Stimulated activated CD4-positive, alpha-beta T cell treated with anti-CD3 and anti-CD28 coated beads, Interleukin-15, amount 100 ng/mL, for 1 hour (primary cell): ENCODE measurements at regions not wholly inside any gene's neighbourhood (a gene's known extent, or its start where the extent isn't known, plus 50 kb on each side); places are given as distances from the start of the nearest gene placed in this dataset.

Experiments used
- DNase-seq, 2 donors: peaks; one replicate each; pipeline ENCODE4 v3.0.0-alpha.2; 2020; ENCODE audit warnings: low read depth in 1 of 2, low spot score in 1 of 2

DNA sequence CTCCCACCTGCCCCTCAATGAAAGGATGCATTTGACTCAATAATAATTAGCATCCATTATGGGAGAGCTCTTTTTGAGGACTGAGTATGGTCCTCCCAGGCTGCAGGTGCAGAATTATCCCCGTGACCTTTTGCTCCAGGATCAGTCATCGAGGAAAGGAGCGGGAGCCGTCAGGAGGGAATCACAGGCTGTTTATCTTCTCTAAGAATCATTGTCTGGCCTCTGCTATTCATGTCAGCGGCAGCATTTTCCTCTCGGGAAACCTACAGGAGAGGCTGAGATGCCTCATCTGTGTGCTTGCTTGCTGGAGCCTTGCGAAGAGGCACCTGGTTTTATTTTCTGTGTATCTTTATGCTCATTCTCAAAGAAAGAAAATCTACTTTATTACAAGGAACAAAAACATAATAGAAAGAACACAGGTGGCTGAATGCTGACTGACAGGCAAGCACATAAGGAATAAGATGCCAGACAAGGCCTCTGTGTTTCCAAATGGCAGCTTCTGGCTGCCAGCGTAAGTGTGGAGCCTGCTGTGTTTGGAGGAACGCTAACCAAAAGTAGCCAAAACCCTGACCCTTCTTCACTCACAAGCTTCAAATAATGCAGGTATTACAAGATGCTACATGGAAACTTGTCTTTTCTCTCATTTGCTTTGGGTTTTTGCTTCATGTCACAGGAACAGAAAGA is 539.1 kb upstream of the MARCKS start:
- no peak for DNase-seq

DNA sequence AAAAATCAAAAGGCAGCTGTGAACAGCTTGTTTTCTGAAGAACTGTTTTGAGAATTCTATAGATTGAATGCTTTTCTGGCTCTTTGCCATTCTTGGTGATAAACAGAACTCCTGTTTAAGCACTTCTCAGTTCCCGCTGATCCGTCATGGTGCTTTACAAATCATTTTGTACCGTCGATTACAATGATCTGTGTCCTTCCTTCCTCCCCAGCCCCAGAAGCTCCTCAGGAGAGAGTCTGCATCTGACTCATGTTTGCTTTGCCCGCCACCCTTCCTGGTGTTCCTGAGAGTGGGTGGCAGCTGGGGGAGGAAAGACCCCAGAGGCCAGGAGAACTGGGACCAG is 538.6 kb upstream of the MARCKS start:
- no peak for DNase-seq

DNA sequence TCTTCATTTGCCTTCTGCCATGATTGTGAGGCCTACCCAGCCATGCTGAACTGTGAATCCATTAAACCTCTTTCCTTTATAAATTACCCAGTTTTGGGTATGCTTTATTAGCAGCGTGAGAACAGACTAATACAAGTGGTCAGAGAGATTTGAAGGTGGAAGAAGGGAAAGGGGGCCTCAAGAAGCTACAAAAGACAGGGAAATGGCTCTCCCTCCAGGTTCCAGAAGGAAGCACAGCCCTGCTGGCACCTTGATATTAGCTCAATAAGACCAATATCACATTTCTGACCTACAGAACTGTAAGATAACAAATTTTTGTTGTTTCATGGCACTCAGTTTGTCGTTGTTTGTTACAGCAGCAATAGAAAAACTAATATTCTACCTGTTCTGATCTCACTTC is 536.5 kb upstream of the MARCKS start:
- no peak for DNase-seq

DNA sequence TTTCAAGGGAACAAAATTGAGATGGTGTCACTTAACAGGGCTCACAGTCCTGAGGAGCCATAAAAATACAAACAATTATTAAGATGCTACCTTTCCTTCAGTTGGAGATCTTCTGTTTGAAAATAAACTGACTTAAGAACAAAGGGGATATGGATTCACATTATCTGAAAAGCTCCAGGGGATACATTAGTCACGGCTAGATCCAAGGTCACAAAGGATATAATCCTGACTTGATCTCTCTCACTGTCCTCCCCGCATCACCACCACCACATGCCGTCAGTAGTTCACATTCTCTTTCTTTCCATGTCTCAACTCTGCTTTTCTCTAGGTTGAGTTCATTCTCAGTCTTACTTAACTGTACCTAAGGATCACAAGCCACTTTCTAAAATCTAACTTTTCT is 530.4 kb upstream of the MARCKS start:
- DNase-seq, result no peak

DNA sequence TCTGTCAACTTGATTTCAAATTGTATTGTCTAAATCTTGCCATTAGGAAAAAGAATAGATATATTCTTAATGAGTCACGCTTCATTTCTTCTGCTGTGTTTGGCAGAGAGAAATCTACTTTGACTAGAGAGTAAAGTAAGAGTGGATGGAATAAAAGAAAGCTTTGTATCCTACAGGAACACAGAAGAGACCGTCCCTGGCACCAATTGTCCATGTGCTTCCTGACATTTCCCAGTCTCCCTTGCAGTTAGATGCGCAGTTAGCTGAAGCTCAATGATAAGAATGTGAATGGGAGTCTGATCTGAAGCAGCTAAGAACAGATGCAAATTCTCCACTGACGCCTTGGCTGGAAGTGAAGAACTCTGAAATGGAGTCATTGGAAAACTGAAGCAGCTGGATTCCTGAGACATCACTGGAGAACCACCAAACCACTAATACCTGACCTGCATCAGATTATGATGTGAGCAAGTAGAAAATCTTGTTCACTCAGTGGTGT is 528.2 kb upstream of the MARCKS start:
- DNase-seq, result no peak

DNA sequence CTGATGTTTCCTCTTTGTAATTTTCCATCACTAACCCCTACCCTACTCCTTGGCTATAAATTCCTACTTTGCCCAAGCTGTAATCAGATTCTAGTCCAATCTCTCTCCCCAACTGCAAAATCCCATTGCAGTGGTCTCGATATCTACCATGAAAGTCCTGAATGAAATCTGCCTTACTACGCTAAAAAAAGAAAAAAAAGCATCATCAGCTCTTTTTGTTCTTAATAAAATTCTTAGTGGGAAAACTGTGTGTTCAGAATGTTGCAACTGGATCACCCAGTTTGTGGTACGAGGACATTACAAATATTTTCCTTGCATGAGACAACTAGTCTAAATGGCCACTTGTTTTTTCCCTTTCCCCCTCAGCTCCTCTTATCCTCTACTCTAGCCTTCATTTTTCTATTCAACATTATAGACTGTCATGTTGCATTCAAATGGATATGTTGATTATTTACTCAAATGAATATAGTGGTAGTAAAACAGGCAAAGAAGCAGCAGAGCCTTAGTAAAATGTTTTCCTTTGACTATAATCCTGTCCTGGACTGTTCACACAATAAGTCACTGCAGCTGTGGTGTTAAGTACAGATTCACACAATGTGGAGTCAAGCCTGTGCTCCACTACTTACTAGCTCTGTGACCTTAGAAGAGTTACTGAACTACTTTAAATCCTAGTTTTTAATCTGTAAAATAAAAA is 527.1 kb upstream of the MARCKS start:
- DNase-seq, result no peak

DNA sequence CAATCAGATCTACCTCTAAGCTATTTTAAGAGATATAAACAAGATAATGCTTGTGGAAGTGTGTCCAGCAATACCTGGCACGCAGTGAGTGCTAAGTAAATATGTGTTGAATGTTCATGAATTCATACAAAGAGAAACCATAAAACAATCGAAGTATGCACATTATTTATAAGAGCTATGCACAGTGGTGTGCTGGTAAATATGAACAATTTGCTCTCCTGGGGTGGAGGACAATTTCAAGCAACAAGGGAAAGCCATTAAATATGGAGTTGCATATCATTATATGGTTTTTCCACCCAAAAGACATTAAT is 526.6 kb upstream of the MARCKS start:
- no peak for DNase-seq

DNA sequence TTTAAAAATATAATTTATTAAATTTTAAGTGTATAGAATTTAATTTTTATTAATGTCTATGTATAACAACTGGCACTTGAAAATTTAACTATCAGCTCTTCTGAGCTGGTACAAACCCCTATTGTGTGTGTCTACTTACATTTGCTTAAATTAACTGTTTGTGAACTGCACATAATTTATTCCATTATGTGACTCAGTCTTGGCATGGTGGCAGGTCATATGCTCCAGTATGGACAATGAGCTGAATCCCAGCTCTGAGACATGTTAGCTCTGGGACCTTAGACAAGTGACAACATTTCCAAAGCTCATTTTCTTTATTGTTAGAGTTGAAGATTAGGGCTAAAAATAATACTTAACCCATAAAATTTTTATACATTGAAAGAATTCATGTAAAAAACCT is 526.1 kb upstream of the MARCKS start:
- no peak for DNase-seq

DNA sequence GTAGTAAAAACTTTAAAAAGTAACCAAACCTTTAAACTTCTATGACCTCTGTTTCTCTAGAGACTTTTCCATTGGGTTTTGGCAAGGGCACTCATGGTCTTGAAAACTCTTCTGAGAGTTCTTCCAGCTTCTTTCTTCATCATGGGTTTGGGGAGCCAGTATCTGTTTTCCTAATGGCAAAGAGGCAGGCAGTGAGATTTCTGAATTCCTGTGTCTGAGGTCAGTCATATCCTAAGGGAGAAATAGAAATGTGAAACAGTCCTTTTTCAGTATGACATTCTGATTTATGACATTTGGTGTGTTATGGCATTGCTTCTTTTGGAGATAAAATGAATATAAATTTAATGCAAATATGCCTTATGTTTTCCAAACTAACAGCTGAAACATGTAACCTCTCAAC is 518.5 kb upstream of the MARCKS start:
- DNase-seq, result no peak

DNA sequence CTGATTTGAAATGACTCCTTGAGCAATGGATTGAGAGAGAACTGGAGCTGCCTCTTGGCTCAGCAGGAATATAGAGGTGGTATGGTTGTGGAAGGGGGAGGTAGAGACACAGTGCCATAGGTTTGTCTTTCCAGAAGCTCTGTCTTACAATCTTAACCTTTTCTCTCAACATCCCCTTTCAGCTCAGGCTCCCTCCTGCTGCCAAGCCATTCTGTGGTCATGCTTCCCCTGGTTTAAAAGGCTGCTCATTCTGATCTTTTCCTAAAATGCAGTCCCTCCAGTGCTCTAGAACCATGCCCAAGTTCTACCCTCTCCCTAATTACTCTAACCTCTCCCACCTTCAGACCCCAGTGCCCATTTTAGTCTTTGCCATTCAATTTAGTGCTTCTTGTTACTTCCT is 517.9 kb upstream of the MARCKS start:
- no peak for DNase-seq

DNA sequence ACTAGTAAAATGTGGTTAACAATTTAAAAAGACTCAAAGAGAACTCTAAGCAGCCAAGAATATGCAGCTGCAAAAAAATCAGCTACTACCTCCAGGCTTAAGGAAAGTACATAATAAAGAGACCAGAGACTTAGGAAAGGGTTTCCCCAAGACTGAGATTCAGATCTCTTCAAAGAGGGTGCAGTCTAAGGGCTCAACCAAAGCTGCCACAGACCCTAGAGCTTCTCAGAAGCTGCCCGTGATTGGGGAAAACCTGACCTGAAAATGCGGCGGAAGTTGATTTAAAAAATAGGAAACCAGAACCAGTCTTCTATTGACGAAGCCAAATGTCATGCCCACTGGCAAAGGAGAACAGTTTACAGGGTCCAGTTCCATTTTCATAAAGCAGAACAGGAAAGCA is 516.8 kb upstream of the MARCKS start:
- DNase-seq, result no peak

DNA sequence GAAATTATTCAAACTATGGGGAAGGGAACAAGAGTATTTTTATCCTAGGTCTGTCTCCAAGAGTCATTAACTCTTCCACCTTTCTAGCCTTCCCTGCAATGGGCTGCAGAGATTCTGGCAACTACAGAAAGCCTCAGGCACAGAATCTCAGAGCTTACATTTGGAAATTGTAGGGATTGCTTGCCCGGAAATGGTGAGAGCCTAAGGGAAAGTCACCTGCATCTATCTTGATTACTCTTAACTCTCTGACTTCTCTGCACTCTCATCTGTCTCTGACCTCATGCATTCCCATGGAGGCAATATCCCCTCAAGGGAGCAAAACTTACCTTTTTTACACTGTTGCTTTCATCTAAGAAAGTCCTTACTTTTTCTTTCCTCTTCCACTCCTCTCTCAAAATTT is 513.2 kb upstream of the MARCKS start:
- no peak for DNase-seq

DNA sequence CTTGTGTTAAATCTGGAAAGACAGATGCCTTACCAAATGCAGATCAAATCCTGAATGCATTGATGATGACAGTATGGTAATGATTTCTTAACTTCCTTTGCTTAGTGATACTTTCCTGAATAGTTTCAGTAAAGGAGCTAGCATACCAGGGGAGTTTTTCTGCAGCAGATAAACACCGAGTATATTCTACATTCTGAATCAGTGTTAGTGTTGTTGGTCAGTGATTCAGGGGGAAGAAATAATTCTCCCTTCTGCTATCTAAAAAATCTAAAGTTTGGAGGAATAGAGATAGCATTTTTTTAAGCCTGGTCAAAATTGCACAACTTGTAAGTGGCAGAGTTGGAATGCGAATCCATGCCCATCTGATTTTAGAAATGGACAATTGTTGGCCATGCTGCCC is 512.2 kb upstream of the MARCKS start:
- no peak for DNase-seq

DNA sequence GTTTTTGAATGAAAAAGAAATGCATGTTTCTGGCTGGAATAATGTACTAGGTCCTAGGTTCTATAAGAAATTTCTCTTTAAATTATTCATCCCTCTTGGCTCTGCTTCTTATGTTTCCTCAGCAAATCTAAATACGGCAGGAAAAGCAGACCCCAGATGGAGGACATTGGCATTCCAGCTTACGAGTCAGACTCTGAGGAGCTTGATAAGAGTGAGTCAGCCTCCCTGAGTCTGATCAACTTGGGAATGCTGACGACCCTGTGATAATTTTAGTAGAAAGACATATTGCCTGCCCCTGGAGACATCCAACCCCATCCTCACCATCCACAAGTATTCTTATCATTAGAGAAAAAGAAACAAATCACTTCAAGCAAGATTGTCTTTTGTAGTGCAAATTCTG is 509.7 kb upstream of the MARCKS start:
- no peak for DNase-seq

DNA sequence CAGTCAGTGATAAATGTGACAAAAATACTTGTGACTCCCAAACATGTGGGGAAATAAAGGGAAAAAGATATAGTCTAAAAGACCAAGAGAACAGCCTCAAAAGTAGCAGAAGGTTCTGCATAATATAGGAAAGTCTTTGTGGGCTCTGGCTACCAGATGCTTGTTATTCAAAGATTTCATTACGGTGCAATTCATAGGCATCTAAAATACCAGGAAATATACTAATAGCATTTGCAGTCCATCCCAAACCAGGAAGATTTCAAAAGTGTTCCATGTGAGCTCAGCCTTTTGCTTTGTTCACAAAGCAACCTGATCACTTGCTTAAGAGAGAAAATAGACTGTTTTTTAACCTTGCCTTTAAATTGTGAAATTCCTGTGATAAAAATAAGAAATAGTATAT is 506.7 kb upstream of the MARCKS start:
- no peak for DNase-seq

DNA sequence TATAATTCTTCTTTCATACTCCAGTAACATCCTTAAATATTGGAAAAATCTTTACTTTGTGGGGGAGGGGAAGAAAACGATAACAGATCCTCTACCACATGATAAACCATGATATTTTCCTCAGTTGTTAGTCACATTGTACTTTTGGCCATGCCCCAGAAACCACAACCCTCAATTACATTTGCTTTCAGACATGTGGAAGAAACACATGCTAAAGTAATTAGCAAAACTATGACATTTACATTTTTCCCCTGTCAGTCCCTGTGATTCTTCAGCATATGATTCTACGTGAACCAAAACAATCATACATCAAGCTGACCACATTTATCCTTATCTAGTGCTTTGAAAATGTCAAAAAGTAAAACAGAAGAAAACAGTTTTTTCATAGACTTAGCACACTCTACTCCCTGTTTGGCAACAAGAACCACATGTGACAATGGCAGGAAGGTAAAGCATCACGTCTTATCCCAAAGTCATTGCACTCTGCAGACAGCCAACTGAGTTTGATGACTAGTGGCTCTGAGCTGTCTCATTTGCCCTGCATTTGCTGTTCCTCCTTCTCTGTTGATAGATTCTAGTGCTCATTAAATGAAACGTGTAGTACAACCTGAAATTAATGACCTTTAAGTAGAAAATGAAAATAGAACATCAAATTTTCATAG is 505.8 kb upstream of the MARCKS start:
- no peak for DNase-seq

DNA sequence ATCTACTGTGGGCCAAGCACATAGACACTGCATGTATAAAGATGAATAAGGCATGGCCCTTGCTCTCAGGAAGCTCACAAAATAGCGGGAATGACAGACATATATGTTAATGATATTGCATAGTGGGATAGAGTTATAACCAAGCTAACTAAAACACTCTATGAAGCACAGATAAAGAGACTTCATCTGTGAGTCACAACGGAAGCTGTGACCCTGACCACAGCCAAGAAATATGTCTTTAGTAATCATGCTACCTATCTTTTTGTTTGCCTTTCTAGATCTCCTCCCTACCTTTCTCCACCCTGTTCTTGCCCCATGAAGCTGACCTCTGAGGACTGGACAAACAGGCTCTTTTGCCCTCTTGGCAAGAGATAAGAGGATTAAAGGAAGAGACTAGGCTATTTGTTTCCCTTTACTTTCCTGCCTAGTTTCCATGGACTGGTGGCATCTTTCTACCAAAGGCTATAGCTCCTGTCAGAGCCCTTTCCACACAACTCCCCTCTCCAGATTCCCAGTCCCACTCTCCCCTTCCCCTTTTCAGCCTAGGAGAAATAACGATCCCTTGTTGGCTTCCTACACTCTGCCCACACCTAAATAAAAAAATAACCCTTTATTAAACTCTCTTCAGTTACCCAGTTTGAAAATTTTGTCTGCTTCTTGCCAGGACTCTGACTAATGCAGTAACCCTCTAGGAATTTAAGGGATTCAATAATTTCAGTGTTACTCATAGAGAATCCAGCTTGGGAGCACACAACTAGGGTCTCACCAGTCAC is 504.9 kb upstream of the MARCKS start:
- DNase-seq, result no peak

DNA sequence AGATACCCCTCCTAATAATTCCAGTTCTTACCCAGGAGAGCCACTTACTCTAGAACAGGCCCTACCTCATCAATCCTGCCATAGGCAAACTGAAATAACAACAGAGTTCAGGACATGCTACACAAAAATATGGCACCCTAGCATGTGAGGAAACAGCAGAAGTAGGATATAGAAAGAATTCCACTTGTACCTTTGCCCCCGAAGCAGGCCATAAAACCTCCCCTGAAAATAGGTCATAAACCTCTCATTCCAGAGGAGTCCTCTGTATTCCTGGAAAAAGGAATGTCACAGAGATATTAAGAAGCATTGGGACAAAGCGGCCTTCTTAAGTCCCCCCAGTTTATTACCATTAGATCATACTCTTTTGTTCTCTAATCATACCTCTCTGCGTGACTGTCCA is 504.3 kb upstream of the MARCKS start:
- DNase-seq, result no peak

DNA sequence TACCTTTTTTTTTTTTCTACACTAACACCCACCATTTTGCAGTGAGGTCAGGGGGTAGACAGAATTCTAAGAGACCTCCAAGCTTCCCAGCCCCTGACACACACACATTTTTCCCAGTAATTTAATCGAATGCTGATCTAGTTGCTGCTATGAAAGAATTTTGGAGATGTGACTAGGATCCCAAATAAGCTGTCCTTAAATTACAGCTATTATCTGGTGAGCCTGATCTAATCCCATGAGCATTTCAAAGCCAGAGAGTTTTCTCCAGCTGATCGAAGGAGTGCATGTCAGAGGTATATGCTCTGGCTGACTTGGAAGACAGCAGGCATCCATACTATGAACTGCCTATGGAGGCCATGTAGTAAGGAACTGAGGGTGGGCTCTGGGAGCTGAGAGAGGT is 503.8 kb upstream of the MARCKS start:
- DNase-seq, result no peak

DNA sequence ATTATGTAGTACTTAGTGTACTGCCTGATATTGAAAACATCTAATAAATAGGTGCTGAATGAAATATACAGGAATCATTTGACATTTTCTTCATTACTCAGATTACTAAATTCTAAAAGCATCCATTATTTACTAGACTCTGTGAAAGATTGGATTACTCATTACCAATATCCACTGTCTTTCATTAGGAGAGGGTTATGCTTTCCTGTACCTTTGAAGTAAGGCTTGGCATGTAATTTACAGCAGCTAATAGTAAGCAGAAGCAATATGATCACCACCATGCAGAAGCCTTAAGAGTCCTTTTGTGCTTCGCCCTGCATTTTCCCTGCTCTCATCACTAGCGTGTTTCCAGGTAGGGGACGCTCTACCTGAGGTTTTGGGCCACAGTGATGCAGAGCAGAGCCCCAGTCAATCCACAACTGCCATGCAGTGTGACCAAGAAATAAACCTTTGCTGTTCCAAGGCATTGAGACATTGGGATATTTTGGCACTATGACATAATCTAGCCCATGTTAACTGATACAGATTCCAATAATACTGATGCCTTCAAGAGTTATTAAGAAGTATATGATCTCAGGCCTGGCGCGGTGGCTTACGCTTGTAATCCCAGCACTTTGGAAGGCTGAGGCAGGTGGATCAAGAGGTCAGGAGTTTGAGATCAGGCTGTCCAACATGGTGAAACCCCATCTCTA is 502.8 kb upstream of the MARCKS start:
- no peak for DNase-seq

DNA sequence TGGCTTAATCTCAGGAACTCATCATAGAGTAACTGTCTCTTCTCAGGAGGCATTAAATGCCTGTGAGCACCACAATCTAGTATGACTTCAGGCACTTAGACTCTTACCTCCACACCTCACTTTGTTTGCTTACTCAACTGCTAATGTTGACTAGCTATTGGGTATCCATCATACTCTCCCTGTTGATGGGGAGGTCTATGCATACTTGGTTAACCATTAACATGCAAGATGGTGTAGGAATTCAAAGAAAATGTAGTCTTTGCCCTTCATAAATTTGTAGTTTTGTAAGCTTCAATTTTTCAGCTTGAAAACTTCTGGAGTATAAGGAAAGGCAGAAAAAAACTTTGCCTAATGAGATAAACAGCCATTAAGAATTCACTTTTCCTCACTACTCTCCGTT is 501.0 kb upstream of the MARCKS start:
- DNase-seq, result no peak
